ENCODE measurements at regions not wholly inside any gene's neighbourhood (a gene's known extent, or its start where the extent isn't known, plus 50 kb on each side); places are given as distances from the start of the nearest gene placed in this dataset.

DNA sequence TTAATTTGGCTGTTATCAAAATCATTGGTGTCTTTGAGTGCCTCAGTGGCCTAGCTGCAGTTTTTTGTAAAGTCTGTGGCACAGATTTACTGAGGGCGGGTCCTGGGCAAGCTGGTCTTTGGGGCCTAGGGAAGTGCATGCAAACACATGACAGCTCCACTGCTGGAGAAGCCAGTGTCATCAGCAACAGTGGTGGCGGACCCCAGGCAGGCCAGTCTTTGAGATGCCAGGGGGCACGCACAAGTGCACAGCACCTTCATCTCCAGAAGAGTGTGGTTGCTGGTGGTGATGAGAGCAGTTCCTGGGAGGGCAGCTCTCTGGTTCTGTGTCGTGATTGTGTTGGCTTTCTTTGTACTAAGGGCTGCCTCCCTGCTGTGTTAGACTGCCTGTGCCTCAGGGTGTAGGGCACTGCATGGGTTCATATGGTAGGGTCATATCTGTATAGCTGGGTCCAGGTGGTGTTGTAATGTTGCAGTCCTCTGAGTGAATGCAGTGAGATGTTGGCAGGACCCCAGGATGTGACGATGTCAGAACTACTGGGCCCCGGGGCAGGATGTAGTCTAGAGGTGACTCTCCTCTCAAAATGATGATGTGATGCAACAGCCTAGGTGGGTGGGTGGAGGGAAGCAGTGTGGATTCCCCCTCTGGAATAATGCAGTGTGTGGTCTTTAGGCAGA lies 646.7 kb upstream of the CDH2 start:
- ATAC-seq (ENCODE audit: insufficient read depth, low read depth) (peak; percentile 67), DNase-seq (peak; percentile 34)
- H3K27me3 ChIP-seq (ENCODE audit: insufficient read depth, low read length, poor library complexity), result no peaks in the 10 kb centered on the region
- no peak overlapping the region for H3K9ac ChIP-seq (ENCODE audit: low read depth, low read length)
- TF ChIP-seq, protein P1, sequence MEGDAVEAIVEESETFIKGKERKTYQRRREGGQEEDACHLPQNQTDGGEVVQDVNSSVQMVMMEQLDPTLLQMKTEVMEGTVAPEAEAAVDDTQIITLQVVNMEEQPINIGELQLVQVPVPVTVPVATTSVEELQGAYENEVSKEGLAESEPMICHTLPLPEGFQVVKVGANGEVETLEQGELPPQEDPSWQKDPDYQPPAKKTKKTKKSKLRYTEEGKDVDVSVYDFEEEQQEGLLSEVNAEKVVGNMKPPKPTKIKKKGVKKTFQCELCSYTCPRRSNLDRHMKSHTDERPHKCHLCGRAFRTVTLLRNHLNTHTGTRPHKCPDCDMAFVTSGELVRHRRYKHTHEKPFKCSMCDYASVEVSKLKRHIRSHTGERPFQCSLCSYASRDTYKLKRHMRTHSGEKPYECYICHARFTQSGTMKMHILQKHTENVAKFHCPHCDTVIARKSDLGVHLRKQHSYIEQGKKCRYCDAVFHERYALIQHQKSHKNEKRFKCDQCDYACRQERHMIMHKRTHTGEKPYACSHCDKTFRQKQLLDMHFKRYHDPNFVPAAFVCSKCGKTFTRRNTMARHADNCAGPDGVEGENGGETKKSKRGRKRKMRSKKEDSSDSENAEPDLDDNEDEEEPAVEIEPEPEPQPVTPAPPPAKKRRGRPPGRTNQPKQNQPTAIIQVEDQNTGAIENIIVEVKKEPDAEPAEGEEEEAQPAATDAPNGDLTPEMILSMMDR (IDR thresholded peaks at IDR 0.05; ENCODE audit: borderline replicate concordance, extremely low read depth, low read length, poor library complexity, severe bottlenecking), result no peak
- no peak for TF ChIP-seq EZH2 (IDR thresholded peaks at IDR 0.05; ENCODE audit: borderline replicate concordance, low read depth, low read length, severe bottlenecking)
- 0 out of 2 replicates have a peak overlapping the region, but pooled peaks have one; percentile 13 for H3K27ac ChIP-seq (ENCODE audit: low read length)
- H3K4me1 ChIP-seq (ENCODE audit: insufficient read depth, low read length), result peaks cover 10% of the 10 kb centered on the region
- no peaks in the 10 kb centered on the region for H3K36me3 ChIP-seq (ENCODE audit: insufficient read depth, low read length)
- no peak overlapping the region for H3K4me2 ChIP-seq (ENCODE audit: insufficient read depth, low read length)
- H4K20me1 ChIP-seq (ENCODE audit: insufficient read depth, low read length), result no peaks in the 10 kb centered on the region
- H3K4me3 ChIP-seq (ENCODE audit: low read depth in 1 of 2, low read length in 2 of 2), result no peak overlapping the region
- H3K79me2 ChIP-seq (ENCODE audit: insufficient read depth, low read length), result no peaks in the 10 kb centered on the region
- no peak overlapping the region for H2AFZ ChIP-seq (ENCODE audit: low read depth, low read length)
- no peaks in the 10 kb centered on the region for H3K9me3 ChIP-seq (ENCODE audit: insufficient read depth, low read length, severe bottlenecking)

DNA sequence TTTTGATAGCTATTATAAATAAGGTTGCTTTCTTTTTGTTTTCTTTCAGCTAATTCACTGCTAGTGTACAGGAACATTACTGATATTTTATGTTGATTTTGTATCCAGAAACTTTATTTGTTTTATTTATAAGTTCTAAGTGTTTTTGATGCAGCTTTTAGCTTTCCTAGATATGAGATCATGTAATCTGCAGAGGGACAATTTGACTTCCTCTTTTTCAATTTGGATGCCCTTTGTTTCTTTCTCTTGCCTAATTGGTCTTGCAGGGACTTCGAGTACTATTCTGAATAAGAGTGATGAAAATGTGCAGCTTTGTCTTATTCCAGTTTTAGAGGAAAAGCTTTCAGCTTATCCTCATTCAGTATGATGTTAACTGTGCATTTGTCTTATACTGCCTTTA lies 643.4 kb upstream of the CDH2 start:
- TF ChIP-seq, protein P1 (IDR thresholded peaks at IDR 0.05; ENCODE audit: borderline replicate concordance, extremely low read depth, low read length, poor library complexity, severe bottlenecking), result no peak
- TF ChIP-seq EZH2 (IDR thresholded peaks at IDR 0.05; ENCODE audit: borderline replicate concordance, low read depth, low read length, severe bottlenecking), result no peak
- Histone ChIP-seq H3K27me3 (ENCODE audit: insufficient read depth, low read length, poor library complexity) (no peaks in the 10 kb centered on the region), H3K4me1 (ENCODE audit: insufficient read depth, low read length) (peaks cover 10% of the 10 kb centered on the region), H3K9me3 (ENCODE audit: insufficient read depth, low read length, severe bottlenecking) (no peaks in the 10 kb centered on the region), H3K79me2 (ENCODE audit: insufficient read depth, low read length) (no peaks in the 10 kb centered on the region), H3K4me2 (ENCODE audit: insufficient read depth, low read length) (no peak overlapping the region), H2AFZ (ENCODE audit: low read depth, low read length) (no peak overlapping the region), H4K20me1 (ENCODE audit: insufficient read depth, low read length) (no peaks in the 10 kb centered on the region), H3K27ac (ENCODE audit: low read length) (no peak overlapping the region), H3K9ac (ENCODE audit: low read depth, low read length) (no peak overlapping the region), H3K36me3 (ENCODE audit: insufficient read depth, low read length) (no peaks in the 10 kb centered on the region), H3K4me3 (ENCODE audit: low read depth in 1 of 2, low read length in 2 of 2) (no peak overlapping the region)
- DNase-seq, result no peak
- ATAC-seq (ENCODE audit: insufficient read depth, low read depth), result no peak

DNA sequence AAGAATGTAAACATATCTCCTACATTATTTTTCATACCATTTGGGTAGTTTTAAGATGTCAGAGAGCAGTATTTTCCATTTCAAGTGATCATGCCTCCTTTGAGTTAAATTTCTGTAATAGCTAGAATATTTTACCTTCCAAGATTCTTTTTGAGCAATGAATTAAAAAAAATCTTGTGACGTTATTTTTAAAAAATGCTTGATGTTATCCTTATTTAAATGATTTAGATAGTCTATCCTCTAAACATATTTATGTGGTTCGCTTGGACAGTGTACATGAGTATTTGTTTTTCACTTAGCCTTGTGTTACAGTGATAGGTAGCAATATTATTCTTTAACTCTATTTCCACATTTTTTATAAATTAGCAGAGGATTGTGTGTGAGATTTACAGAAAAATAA lies 639.2 kb upstream of the CDH2 start:
- H3K36me3 ChIP-seq (ENCODE audit: insufficient read depth, low read length), result no peaks in the 10 kb centered on the region
- no peaks in the 10 kb centered on the region for H3K4me1 ChIP-seq (ENCODE audit: insufficient read depth, low read length)
- H3K9ac ChIP-seq (ENCODE audit: low read depth, low read length), result no peak overlapping the region
- no peak for ATAC-seq (ENCODE audit: insufficient read depth, low read depth)
- H3K79me2 ChIP-seq (ENCODE audit: insufficient read depth, low read length), result no peaks in the 10 kb centered on the region
- no peaks in the 10 kb centered on the region for H3K27me3 ChIP-seq (ENCODE audit: insufficient read depth, low read length, poor library complexity)
- no peak overlapping the region for H3K27ac ChIP-seq (ENCODE audit: low read length)
- H3K9me3 ChIP-seq (ENCODE audit: insufficient read depth, low read length, severe bottlenecking), result no peaks in the 10 kb centered on the region
- no peak for TF ChIP-seq EZH2 (IDR thresholded peaks at IDR 0.05; ENCODE audit: borderline replicate concordance, low read depth, low read length, severe bottlenecking)
- TF ChIP-seq, protein P1 (IDR thresholded peaks at IDR 0.05; ENCODE audit: borderline replicate concordance, extremely low read depth, low read length, poor library complexity, severe bottlenecking), result no peak
- no peaks in the 10 kb centered on the region for H4K20me1 ChIP-seq (ENCODE audit: insufficient read depth, low read length)
- H2AFZ ChIP-seq (ENCODE audit: low read depth, low read length), result no peak overlapping the region
- no peak for DNase-seq
- H3K4me2 ChIP-seq (ENCODE audit: insufficient read depth, low read length), result no peak overlapping the region
- H3K4me3 ChIP-seq (ENCODE audit: low read depth in 1 of 2, low read length in 2 of 2), result no peak overlapping the region
